HEK293 (cell line): ENCODE measurements at regions not wholly inside any gene's neighbourhood (a gene's known extent, or its start where the extent isn't known, plus 50 kb on each side); places are given as distances from the start of the nearest gene placed in this dataset.

ENCODE experiments used
- CTCF ChIA-PET: fragments of 350-600 bp; formaldehyde crosslinking; extraction: SDS; loops from one replicate; lab custom pipeline; 2021; ENCODE audit warnings: antibody characterized with exemption; lab: Yijun Ruan, JAX
- POLR2A ChIA-PET: fragments of 300-600 bp; formaldehyde crosslinking; extraction: SDS; loops from one replicate; lab custom pipeline; 2020; ENCODE audit warnings: antibody characterized with exemption, inconsistent platforms; lab: Yijun Ruan, JAX
- H3K27ac ChIP-seq: fragments of 200-500 bp; sonication (Bioruptor generic); 2 replicates; pipeline ENCODE4 v1.5.1; 2014; ENCODE audit warnings: low read depth, low read length, control low read depth, inconsistent platforms; ENCODE audit errors: extremely low read depth
- H3K36me3 ChIP-seq, 2 experiments: fragments of 200-500 bp in 1 of 2; sonication (Bioruptor generic) in 1 of 2; 1 replicate in 1 of 2; 2 replicates in 1 of 2; pipeline ENCODE4 v1.5.1; 2014 to 2017; ENCODE audit warnings: inconsistent platforms in 2 of 2, low read length in 2 of 2; ENCODE audit not compliant: control insufficient read depth in 2 of 2, insufficient read depth in 1 of 2
- H3K4me1 ChIP-seq: fragments of 200-500 bp; sonication (Bioruptor generic); 2 replicates; pipeline ENCODE4 v1.5.1; 2014; ENCODE audit warnings: mild to moderate bottlenecking, low read length, inconsistent platforms; ENCODE audit not compliant: control insufficient read depth, insufficient read depth
- H3K4me3 ChIP-seq: 2 replicates; pipeline ENCODE4 v1.5.1; 2011; ENCODE audit warnings: low read depth, mild to moderate bottlenecking, control low read depth, low read length, moderate library complexity
- H3K9me3 ChIP-seq: fragments of 200-500 bp; sonication (Bioruptor generic); 2 replicates; pipeline ENCODE4 v1.5.1; 2014; ENCODE audit warnings: low read depth, low read length, inconsistent platforms; ENCODE audit not compliant: control insufficient read depth, insufficient read depth
- GFI1B ChIP-seq: fragments of 450-650 bp; formaldehyde crosslinking; IDR thresholded peaks from 2 replicates; pipeline ENCODE4 v1.5.1; 2016; ENCODE audit warnings: missing biosample characterization, missing genetic modification characterization
- GLI2 ChIP-seq: fragments of 450-650 bp; formaldehyde crosslinking; IDR thresholded peaks from 2 replicates; pipeline ENCODE4; 2017; ENCODE audit warnings: missing biosample characterization, missing genetic modification characterization, low read depth, borderline replicate concordance
- KLF1 ChIP-seq: fragments of 450-650 bp; formaldehyde crosslinking; IDR thresholded peaks from 2 replicates; pipeline ENCODE4 v1.5.1; 2016; ENCODE audit warnings: missing biosample characterization, missing genetic modification characterization
- KLF10 ChIP-seq: fragments of 450-650 bp; IDR thresholded peaks from 2 replicates; pipeline ENCODE4 v1.5.1; 2018; ENCODE audit warnings: missing biosample characterization, mild to moderate bottlenecking, missing genetic modification characterization
- MEIS1 ChIP-seq: sonication (generic); formaldehyde crosslinking; IDR thresholded peaks from 2 replicates; pipeline ENCODE4 v1.8.1; 2022; ENCODE audit warnings: missing genetic modification reagents, mild to moderate bottlenecking, borderline replicate concordance
- SP7 ChIP-seq: fragments of 450-650 bp; formaldehyde crosslinking; IDR thresholded peaks from 2 replicates; pipeline ENCODE4 v1.5.1; 2016; ENCODE audit warnings: missing biosample characterization, missing genetic modification characterization
- TRIM28 ChIP-seq: IDR thresholded peaks from 2 replicates; pipeline ENCODE4 v1.6.1; 2011; ENCODE audit warnings: low read length, control low read depth, borderline replicate concordance
- ZBTB10 ChIP-seq: fragments of 450-650 bp; formaldehyde crosslinking; IDR thresholded peaks from 2 replicates; pipeline ENCODE4 v1.5.1; 2016; ENCODE audit warnings: missing biosample characterization, missing genetic modification characterization
- ZBTB21 ChIP-seq: fragments of 450-650 bp; formaldehyde crosslinking; IDR thresholded peaks from 2 replicates; pipeline ENCODE4 v1.5.1; 2017; ENCODE audit warnings: missing biosample characterization, missing genetic modification characterization
- ZNF132 ChIP-seq: fragments of 450-650 bp; formaldehyde crosslinking; IDR thresholded peaks from 2 replicates; pipeline ENCODE4 v1.5.1; 2017; ENCODE audit warnings: missing biosample characterization, missing genetic modification characterization, borderline replicate concordance
- ZNF133 ChIP-seq: fragments of 450-650 bp; formaldehyde crosslinking; IDR thresholded peaks from 2 replicates; pipeline ENCODE4 v1.5.1; 2016; ENCODE audit warnings: missing biosample characterization, missing genetic modification characterization
- ZNF16 ChIP-seq: fragments of 450-650 bp; formaldehyde crosslinking; IDR thresholded peaks from 2 replicates; pipeline ENCODE4 v1.5.1; 2016; ENCODE audit warnings: low read depth, missing biosample characterization, missing genetic modification characterization
- ZNF302 ChIP-seq: fragments of 450-650 bp; formaldehyde crosslinking; IDR thresholded peaks from 2 replicates; pipeline ENCODE4 v1.5.1; 2016; ENCODE audit warnings: missing biosample characterization, missing genetic modification characterization, low read depth
- ZNF324 ChIP-seq: fragments of 450-650 bp; formaldehyde crosslinking; IDR thresholded peaks from 2 replicates; pipeline ENCODE4 v1.5.1; 2016; ENCODE audit warnings: missing biosample characterization, missing genetic modification characterization
- ZNF341 ChIP-seq: fragments of 450-650 bp; formaldehyde crosslinking; IDR thresholded peaks from 2 replicates; pipeline ENCODE4; 2016; ENCODE audit warnings: low read depth, missing biosample characterization, missing genetic modification characterization
- ZNF510 ChIP-seq: fragments of 450-650 bp; formaldehyde crosslinking; IDR thresholded peaks from 2 replicates; pipeline ENCODE4 v1.5.1; 2018; ENCODE audit warnings: mild to moderate bottlenecking, missing genetic modification characterization, missing biosample characterization; ENCODE audit not compliant: insufficient replicate concordance
- ZNF514 ChIP-seq: fragments of 450-650 bp; formaldehyde crosslinking; IDR thresholded peaks from 2 replicates; pipeline ENCODE4 v1.5.1; 2016; ENCODE audit warnings: missing biosample characterization, missing genetic modification characterization
- ZNF521 ChIP-seq: fragments of 450-650 bp; formaldehyde crosslinking; IDR thresholded peaks from 2 replicates; pipeline ENCODE4 v1.5.1; 2017; ENCODE audit warnings: missing biosample characterization, mild to moderate bottlenecking, missing genetic modification characterization
- ZNF571 ChIP-seq: fragments of 450-650 bp; formaldehyde crosslinking; IDR thresholded peaks from 2 replicates; pipeline ENCODE4 v1.5.0; 2017; ENCODE audit warnings: missing biosample characterization, missing genetic modification characterization
- ZNF626 ChIP-seq: fragments of 450-650 bp; sonication (Bioruptor Pico); formaldehyde crosslinking; IDR thresholded peaks from 2 replicates; pipeline ENCODE4 v1.5.1; 2018; ENCODE audit warnings: missing biosample characterization, missing genetic modification characterization, inconsistent platforms
- ZNF776 ChIP-seq: fragments of 450-650 bp; formaldehyde crosslinking; IDR thresholded peaks from 2 replicates; pipeline ENCODE4 v1.5.0; 2017; ENCODE audit warnings: missing biosample characterization, missing genetic modification characterization, borderline replicate concordance
- ZXDB ChIP-seq: fragments of 450-650 bp; formaldehyde crosslinking; IDR thresholded peaks from 2 replicates; pipeline ENCODE4 v1.5.1; 2016; ENCODE audit warnings: missing biosample characterization, missing genetic modification characterization
- TF ChIP-seq, protein P1 (sequence below): fragments of 450-650 bp; IDR thresholded peaks from 2 replicates; pipeline ENCODE4 v1.5.1; 2018; ENCODE audit warnings: missing biosample characterization, mild to moderate bottlenecking, missing genetic modification characterization

DNA sequence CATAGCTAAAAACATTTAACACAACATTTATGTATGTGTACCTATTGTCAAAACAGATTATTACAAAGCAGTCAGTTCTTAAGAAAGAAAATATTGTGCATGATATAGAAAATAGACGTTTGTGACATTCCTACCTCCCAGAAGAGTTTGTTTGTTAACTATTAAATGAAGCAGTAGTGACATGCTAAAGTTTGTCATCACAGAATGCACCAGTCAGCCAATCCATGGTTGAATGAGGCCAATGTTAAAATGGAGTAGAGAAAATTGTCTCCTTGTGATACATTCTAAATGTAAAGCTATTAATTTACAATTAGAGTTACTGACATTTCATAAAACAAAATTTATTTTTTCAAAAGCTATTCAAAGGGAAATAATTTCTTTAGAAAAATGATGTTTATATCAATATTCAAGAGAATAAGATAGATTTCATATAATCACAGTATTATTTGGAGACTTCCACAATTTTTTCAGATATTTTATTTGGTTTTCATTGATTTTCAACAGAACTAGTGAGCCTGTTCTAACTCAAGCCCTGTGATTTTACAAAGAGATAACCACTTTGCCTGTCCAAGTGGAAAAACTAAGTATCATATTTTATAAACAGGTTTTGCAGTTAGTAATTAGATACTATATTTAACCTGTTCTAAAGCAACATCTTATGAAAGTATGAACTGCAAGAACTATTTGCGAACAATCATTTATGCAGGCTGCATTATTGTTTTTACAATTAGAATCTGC is 176.8 kb downstream of the ISL1 start (continued):
- no peak for TF ChIP-seq ZBTB10 (tag by site-specific recombination)
- no peak for TF ChIP-seq ZNF514 (tag by site-specific recombination)
- TF ChIP-seq ZNF302 = no peak
- TF ChIP-seq ZNF521 (tag by site-specific recombination) = no peak
- no peak for TF ChIP-seq ZNF510 (tag by site-specific recombination)
- TF ChIP-seq ZNF16 (tag by site-specific recombination) = no peak
- no peak for TF ChIP-seq GLI2 (tag by site-specific recombination)
- TF ChIP-seq KLF1 (tag by site-specific recombination) = no peak
- TF ChIP-seq, protein P1, sequence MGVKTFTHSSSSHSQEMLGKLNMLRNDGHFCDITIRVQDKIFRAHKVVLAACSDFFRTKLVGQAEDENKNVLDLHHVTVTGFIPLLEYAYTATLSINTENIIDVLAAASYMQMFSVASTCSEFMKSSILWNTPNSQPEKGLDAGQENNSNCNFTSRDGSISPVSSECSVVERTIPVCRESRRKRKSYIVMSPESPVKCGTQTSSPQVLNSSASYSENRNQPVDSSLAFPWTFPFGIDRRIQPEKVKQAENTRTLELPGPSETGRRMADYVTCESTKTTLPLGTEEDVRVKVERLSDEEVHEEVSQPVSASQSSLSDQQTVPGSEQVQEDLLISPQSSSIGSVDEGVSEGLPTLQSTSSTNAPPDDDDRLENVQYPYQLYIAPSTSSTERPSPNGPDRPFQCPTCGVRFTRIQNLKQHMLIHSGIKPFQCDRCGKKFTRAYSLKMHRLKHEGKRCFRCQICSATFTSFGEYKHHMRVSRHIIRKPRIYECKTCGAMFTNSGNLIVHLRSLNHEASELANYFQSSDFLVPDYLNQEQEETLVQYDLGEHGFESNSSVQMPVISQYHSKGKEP (tag by site-specific recombination) = no peak

DNA sequence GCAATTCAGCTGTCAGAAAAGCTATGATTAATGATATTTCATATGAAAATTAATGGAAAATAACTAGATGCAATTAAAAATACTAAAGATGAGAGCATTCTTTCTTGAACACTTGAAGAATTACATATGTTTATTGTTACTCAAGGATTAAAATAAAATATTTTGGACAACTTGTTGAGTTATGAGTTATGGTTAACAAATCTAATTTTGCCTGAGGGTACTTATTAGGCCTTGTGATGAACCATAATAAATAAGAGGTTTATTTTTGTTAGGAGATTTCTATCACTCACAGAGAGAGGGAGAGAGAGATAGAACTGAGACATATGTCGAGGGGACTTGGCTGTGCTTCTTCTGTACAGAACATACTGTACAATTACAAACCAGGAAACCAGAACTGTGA is 183.7 kb downstream of the ISL1 start:
- POLR2A ChIA-PET = no interaction called here
- no peak overlapping the region for H3K4me3 ChIP-seq
- TF ChIP-seq, protein P1 (tag by site-specific recombination) = no peak
- TF ChIP-seq KLF10 (tag by site-specific recombination) (no peak), ZNF132 (tag by site-specific recombination) (no peak), ZXDB (tag by site-specific recombination) (no peak), ZNF341 (tag by site-specific recombination) (no peak), SP7 (tag by site-specific recombination) (no peak), GFI1B (tag by site-specific recombination) (no peak), ZNF776 (tag by site-specific recombination) (no peak), ZNF571 (tag by site-specific recombination) (no peak), ZBTB21 (tag by site-specific recombination) (no peak), ZNF133 (tag by site-specific recombination) (no peak), MEIS1 (CRISPR knock-in tag) (no peak), TRIM28 (no peak), ZNF324 (tag by site-specific recombination) (no peak), ZNF626 (tag by site-specific recombination) (no peak)
- TF ChIP-seq, all 188 proteins: peak for 0
- no peaks in the 10 kb centered on the region for H3K36me3 ChIP-seq
- H3K4me1 ChIP-seq = no peaks in the 10 kb centered on the region
- no peaks in the 10 kb centered on the region for H3K9me3 ChIP-seq
- CTCF ChIA-PET = no interaction called here
- no peak overlapping the region for H3K27ac ChIP-seq
